ENCODE measurements at regions not wholly inside any gene's neighbourhood (a gene's known extent, or its start where the extent isn't known, plus 50 kb on each side); places are given as distances from the start of the nearest gene placed in this dataset.
"Not testable (repeated sequence)": the region's sequence is repeated elsewhere in the genome, so short reads cannot be mapped to it uniquely, and the experiment has no call there.

- no peak for DNase-seq (ENCODE audit: low spot score)
These were observed 967.1 kb upstream of the ROBO1 start for GRCh38 chr3:80734920-80735319.

GRCh38 chr3:80734483-80734882, 966.7 kb upstream of the ROBO1 start:
- DNase-seq (ENCODE audit: low spot score) = no peak

DNA sequence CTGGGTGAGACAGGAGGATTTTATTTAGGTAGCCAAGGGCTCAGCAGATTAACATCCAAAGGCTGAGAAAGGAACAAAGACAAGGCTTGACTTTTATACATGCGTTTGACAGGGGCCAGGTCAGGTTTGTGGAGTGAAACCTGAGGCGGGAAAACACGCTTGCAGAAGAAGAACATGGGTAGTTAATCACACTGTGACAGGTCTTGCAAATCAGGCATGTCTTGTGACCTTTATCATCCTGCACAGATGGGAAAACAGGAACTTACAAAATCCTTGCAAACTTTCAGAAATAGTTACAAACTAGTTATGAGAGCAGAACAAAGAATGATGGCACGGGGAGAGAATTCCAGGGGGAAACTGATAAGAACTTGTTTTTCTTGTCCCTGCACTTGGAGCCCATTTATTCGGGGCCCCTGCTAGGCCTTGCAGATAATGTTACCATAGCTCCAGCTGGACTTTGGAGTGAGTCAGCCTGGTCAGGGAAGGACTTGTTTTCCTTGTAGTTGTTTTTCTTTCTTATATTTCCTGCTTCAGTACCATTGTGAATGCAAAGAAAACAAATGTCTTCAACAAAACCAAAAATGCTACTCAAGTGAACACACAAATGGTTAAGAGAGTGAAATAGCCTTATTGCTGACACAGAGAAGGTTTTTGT, 965.9 kb upstream of the ROBO1 start:
- DNase-seq (ENCODE audit: low spot score) = no peak

DNA sequence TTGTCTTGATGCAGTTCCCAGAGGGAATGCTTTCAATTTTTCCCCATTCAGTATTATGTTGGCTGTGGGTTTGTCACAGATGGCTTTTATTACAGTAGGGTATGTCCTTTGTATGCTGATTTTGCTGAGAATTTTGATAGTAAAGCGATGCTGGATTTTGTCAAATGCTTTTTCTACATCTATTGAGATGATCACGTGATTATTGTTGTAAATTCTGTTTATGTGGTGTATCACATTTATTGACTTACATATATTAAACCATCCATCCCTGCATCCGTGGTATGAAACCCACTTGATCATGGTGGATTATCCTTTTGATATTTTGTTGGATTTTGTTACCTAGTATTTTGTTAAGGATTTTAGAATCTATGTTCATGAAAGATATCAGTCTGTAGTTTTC, 959.8 kb upstream of the ROBO1 start:
- DNase-seq (ENCODE audit: low spot score) = not testable (repeated sequence)

- DNase-seq (ENCODE audit: low spot score) = not testable (repeated sequence)
These were observed 942.0 kb upstream of the ROBO1 start for GRCh38 chr3:80709597-80710322.

DNA sequence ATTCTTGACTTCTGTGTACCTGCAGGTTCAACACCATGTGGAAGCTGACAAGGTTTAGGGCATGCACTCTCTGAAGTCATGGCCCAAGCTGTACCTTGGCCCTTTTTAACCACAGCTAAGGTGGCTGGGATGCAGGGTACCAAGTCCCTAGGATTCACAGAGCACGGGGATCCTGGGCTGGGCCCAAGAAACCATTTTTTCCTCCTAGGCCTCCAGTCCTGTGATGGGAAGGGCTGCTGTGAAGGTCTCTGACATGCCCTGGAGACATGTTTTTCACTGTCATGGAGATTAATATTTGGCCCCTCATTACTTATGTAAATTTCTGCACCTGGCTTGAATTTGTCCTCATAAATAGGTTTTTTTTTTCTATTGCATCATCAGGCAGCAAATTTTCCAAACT, 937.5 kb upstream of the ROBO1 start:
- no peak for DNase-seq (ENCODE audit: low spot score)

- no peak for DNase-seq (ENCODE audit: low spot score)
These were observed 933.6 kb upstream of the ROBO1 start for GRCh38 chr3:80701349-80701748.

- no peak for DNase-seq (ENCODE audit: low spot score)
These were observed 929.5 kb upstream of the ROBO1 start for GRCh38 chr3:80697291-80697690.

- DNase-seq (ENCODE audit: low spot score) = no peak
These were observed 928.5 kb upstream of the ROBO1 start for GRCh38 chr3:80696280-80696679.

GRCh38 chr3:80688814-80689213, 921.0 kb upstream of the ROBO1 start:
- DNase-seq (ENCODE audit: low spot score) = no peak

DNA sequence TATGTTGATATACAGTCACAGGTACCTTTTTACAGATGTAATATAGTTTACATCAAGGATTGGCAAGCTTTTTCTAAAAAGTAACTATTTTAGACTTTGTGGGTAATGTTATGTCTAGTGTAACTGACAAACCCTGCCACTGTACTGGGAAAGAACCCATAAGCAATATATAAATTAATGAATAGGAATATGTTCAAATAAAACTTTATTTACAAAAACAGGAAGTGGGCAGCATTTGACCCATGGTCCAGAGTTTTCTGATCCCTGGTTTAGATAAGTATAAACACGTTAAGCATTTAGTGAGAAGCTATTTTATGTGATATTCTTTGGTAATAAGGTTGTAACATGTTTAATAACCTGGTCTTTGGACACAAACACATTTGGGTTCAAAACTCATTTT, 915.2 kb upstream of the ROBO1 start:
- no peak for DNase-seq (ENCODE audit: low spot score)

GRCh38 chr3:80682235-80682634, 914.4 kb upstream of the ROBO1 start:
- no peak for DNase-seq (ENCODE audit: low spot score)

GRCh38 chr3:80677796-80678195, 910.0 kb upstream of the ROBO1 start:
- DNase-seq (ENCODE audit: low spot score) = no peak

GRCh38 chr3:80676866-80677265, 909.1 kb upstream of the ROBO1 start:
- no peak for DNase-seq (ENCODE audit: low spot score)

- DNase-seq (ENCODE audit: low spot score) = no peak
These were observed 908.5 kb upstream of the ROBO1 start for GRCh38 chr3:80676261-80676660.

DNA sequence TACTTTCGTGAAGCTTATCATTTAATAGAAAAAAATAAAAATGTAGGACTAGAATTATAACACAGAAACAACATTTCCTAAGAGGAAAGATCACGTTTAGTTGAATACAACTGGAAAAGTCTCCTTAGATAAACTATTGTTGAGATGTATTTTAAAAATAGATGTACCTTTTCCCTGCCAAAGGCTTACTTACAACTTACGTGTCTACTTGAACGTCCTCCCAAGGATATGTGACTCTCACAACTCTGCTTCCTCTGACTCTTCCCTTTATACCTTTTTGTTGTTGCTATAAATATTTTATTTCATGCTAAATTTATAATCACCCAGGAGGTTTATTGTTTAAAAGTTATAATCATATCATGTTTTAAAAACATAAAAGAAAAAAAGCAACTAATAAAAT, 908.0 kb upstream of the ROBO1 start:
- no peak for DNase-seq (ENCODE audit: low spot score)

DNA sequence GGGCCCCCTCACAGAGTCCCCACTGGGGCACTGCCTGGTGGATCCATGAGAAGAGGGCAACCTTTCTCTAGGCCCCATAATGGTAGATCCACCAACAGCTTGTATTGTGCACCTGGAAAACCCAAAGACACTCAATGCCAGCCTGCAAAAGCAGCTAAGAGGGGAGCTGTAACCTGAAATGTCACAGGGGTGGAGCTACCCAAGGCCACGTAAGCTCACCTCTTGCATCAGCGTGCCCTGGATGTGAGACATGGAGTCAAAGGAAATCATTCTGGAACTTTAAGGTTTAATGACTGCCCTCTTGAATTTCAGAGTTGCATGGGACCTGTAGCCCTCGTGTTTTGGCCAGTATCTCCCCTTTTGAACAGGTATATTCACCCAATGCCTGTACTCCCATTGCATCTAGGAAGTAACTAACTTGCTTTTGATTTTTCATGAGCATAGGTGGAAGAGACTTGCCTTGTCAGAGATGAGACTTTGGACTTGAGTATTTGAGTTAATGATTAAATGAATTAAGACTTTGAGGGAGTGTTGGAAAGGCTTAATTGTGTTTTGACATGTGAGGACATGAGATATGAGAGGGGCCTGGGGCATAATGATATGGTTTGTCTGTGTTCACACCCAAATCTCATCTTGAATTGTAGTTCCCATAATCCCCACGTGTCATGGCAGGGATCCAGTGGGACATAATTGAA, 900.9 kb upstream of the ROBO1 start:
- DNase-seq (ENCODE audit: low spot score) = no peak

GRCh38 chr3:80668100-80668499, 900.3 kb upstream of the ROBO1 start:
- DNase-seq (ENCODE audit: low spot score) = no peak

DNA sequence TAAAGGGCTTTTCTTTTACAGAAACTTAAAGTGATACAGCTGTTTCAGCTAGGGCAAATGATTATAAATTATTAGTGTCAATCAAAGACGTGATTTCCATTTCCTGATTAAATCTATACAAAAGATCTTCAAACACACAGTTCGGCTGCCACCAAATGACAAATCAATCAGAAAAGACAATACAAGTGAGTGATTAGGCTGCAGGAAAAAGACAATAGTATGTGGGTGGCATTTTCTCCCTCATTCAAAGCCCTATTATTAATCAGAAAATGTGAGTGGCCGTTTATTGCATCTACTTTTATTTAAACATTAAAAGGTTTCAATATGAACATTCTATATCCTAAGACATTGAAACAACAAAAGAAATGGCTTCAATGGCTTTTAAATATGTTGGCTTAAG, 895.6 kb upstream of the ROBO1 start:
- DNase-seq (ENCODE audit: low spot score) = no peak

DNA sequence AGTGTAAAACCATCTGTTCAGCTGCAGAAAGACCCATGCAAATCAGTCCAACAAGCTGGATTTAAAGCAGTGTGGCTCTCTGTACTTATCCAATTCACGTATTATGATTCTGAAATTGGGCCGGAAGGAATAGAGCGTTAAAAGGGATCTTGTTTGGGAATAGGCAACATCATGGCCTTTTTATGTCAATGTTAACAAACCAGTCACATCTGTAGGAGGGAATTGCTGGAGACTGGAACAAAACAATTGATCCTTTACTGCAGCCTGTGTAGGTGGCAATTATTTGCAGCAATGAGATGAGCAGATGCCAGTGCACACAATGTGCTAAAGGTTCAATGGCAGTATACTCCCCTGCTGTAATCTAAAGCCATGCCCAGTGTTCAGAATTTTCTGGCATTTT, 887.4 kb upstream of the ROBO1 start:
- DNase-seq (ENCODE audit: low spot score) = no peak

GRCh38 chr3:80649170-80649569, 881.4 kb upstream of the ROBO1 start:
- DNase-seq (ENCODE audit: low spot score) = no peak

DNA sequence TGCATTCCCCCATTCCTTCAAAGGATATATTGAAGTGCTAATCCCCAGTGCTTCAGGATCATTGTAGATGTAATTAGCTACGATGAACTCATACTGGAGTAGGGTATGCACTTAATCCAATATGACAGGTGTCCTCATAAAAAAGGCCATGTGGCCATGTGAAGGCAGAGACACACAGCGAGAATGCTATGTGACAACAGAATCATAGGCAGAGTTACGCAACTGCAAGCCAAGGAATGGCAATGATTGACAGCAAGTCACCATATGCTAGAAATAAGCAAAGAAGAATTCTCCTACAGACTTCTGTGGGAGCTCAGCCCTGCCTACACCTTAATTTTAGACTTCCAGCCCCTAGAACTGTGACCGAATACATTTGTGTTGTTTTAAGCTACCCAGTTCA, 875.6 kb upstream of the ROBO1 start:
- DNase-seq (ENCODE audit: low spot score) = no peak
